AG08395 (cell line): ENCODE measurements at regions not wholly inside any gene's neighbourhood (a gene's known extent, or its start where the extent isn't known, plus 50 kb on each side); places are given as distances from the start of the nearest gene placed in this dataset.
"Not testable (repeated sequence)": the region's sequence is repeated elsewhere in the genome, so short reads cannot be mapped to it uniquely, and the experiment has no call there.

ENCODE experiments used
- DNase-seq: peaks from one replicate; pipeline ENCODE4 v3.0.0; 2012; ENCODE audit warnings: mixed read lengths, low spot score

DNA sequence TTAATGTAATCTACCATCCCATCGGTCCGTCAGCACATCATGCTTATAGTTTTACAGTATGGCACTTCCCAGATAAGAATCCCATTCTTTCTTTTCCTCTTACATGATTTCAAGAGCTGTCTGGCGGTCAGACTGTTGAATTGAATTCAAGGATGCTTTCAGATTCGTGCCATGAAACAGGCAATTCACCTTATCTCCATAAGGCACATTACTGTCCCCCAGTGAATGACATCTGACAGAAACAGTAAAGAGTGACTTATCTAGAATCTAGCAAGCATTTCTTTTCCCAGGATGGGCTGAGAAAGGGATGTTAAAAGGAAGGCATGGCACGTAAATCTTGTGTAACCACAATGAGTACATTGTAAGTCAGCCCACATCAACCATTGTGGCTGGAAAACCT lies 61.1 kb upstream of the SEM1 start:
- no peak for DNase-seq

DNA sequence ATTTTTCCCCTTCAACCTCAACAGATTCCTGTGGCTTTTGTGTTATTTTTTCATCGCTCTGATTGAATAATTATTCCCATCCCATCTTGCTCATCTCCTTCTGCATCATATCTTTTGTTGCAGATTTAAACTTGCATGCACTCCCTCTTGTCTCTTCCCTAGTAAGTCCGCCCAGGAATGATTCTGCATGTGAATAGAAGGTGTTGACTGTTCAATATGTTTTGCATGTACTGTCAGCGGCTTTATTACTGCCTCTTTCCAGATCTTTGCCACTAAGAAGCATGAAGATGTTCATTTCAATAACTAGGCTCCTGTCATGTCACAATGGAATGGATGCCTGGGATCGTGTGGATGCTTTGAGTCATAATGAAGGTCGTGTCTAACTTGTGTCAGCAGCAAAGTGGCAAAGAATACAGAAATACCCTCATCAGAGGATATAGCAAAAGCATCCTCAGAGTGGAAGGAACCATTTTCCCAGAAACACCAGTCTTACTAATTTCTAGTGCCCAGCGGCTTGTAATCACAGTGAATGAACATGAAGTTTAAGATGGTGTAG lies 62.6 kb upstream of the SEM1 start:
- DNase-seq: no peak

DNA sequence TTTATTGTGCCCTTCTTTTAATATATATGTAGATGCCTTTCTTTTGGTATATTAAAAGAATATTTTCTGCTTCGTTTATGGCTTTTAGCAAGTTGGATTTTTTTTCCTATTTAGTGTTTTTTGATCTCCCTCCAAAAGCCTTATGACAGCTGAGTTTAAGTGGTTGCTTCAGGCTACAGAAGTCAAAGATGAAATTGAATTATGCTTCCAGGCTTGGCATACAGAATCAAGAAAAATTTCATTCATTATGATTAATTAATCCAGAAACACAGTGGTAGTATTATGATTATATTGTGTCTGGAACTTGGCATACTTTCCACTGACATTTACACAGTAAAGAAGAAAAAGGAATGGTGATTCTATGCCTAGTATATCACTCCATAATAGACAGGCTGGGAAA lies 63.8 kb upstream of the SEM1 start:
- DNase-seq: no peak

DNA sequence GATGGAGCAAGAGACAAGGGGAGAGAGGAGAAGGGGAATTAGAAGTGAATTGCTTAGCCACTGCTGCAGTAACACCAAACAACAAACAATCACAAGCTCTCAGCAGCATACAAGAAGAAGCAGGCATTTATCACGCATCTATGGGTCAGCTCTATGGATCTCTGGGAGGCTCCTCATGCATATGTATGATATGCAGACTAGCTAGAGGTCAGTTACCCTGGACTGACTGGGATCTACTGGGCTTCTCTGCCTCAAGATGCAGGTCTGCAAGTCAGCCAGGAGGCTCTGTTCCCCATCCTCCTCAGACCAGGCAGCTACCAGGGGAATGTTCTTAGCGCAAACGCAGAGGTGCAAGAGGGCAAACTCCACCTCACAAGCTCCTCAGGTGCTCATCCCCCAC lies 64.7 kb upstream of the SEM1 start:
- DNase-seq: no peak

DNA sequence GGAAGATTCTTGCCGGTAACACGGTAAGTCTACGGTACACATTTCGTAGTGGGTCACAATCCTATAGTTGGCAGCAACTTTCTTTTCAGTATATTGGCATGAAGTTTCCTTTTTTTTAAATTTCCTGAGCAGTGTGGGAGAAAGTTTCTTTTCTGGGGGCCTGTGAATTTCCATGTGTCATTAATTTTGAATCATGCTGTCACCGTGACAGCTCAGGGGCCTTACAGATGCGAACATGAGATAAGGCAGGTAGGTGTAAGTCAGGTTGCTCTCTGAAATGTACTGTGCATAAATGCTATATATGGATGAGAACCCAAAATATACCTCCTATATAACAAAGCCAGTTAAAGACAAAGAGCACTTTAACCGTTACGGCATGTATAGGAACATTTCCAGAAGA lies 65.4 kb upstream of the SEM1 start:
- no peak for DNase-seq

DNA sequence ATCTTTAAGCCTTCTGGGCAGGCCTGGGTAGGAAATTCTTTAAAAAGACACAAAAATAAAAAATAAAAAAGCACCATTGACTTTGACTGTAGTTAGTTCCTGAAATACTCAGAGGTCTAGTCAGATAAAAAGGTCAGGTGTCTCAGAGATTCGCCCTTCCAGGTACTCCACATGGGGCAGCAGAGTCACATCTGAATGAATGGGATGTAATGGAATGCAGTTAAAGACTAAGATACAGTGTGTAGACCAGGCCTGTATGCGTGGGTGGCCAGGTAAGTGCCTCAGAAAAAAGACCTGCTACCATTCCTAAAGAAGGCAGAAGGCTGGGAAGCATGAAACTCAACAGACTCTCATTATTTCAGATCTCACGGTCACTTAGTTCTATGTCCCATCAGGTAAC lies 68.6 kb upstream of the SEM1 start:
- no peak for DNase-seq

DNA sequence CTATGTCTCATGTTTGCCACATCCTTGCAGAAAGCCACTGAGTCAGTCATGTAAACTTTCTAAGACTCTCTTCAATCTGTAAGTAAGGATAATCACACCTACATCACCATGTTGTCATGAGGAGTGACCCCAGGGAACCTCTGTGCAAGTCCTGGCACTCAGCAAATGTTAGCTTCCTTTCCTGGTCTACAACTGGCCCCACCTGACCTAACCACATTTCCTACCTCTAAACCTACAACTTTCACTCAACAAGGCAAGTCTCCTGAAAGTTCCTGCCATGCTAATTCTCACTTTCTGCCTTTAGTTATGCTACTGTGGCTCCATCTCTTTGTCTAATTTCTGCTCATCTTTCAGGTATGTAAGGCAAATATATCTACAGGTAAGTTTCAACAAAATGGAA lies 72.3 kb upstream of the SEM1 start:
- no peak for DNase-seq

DNA sequence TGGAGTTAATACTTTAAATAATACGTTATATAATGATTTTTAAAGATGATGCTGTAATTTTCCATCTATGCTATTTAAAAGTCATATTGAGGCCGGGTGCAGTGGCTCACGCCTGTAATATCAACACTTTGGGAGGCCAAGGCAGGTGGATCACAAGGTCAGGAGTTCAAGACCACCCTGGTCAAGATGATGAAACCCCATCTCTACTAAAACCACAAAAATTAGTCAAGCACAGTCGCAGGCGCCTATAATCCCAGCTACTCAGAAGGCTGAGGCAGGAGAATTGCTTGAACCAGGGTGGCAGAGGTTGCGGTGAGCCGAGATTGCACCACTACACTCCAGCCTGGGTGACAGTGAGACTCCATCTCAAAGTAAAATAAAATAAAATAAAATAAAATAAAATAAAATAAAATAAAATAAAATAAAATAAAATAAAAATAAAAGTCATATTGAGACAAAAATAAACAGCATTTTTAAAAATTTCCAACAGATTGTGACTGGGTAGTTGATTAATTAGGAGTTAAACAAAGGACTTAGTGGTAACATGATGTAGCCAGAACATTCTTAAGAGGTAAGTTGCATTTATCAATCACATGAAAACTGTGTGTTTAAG lies 73.1 kb upstream of the SEM1 start:
- not testable (repeated sequence) for DNase-seq

DNA sequence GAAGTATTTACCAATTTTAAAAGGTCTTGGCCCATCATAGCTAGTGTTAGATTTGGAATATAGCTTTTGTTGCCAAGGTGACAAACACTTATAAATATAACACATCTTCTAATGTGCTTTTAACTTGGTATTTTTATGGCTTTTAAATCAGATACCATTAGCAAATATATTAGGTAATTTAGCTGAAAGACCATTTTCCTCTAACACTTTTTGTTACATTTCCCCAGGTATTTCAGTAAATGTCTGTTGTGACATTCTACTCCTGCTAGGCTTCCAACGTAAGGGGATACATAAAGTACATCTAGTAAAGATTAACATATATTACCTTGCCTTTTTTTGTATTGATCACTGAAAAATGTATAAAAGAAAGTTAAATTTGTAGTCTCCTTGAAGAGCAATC lies 75.0 kb upstream of the SEM1 start:
- no peak for DNase-seq

DNA sequence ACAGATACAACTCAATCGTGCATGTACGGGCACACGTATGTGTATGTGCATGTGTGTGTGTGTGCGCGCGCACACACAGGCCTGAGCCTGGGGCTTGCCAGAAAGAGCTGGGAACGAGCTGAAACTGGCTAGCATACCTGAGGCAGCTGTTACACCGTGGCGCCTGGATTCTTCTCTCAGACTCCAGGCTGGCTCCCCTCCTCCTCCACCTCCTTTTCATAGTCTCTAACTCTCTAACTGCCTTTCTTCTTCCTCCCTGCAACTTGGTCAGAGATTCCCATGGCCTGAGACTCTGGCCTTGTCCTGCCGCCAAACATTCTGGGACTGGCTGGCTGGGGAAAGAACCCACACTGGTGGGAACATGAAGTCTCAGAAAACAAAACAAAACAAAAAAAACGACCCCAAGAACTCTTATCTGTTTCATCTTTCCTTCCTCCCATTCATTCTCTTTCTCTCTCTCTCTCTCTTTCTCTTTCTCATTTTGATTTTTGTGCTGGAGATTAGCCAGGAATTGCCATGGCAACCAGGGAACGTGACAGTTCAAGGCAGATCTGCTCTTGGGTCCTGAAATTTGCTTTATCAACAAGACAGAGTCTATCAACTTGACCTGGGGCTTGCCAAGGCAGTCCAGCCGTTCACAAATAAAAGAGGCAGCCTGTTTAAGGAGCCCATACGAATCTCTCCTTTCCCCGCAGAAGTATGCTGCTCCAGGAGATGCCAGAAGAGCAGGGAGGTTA lies 76.8 kb upstream of the SEM1 start:
- DNase-seq: no peak

DNA sequence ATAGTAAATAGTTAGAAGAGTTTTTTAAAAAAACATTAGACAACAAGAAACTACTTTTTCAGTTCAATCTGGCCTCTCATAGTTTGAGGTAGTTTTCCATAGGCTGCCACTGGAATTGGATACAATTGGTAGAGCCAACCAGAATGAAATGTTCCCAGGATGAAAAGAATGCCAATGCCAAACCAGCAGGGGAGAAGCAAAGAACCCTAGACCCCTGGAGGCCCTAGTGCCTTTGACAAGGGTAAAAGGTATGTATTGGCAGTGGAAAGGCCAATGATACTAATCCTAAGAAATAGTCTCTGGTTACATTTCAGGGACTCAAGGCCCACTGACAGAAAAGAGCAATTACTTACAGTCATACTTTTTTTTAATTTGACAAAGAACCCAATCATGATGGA lies 77.4 kb upstream of the SEM1 start:
- DNase-seq: no peak

DNA sequence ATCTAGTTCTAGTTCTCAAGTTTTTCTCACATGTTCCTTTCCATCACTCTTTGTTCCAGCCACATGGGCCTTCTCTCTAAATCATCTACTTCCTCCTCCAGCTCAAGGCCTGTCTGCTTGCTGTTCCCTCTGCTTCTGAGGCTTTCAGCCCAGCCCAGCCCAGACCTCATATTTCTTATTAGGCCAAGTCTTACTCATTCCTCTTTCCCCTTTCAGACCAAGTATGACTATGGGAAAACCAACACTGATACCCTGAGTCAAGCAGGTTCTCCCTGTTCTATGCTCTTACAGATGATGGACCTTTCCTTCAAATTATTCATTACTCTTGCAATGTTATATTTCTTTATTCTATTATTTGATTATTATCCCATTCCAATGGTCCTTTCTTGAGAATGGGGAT lies 80.3 kb upstream of the SEM1 start:
- no peak for DNase-seq

DNA sequence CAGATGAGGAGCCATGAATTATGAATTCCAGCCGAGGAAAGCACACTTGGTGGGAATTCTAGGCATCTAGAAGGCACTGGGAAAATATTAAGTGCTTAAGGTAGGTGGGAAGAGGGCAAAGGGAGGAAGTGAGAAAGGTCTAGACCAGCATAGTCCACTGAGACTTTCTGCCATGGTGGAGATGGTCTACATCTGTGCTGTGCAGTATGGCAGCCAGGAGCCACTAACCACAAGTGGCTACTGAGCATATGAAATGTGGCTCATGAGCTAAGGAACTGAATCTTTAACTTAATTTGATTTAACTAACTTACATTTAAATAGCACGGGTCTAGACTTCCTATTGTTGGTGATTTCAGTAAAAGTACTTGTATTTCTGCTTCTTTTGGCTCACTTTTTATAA lies 82.5 kb upstream of the SEM1 start:
- DNase-seq: no peak

DNA sequence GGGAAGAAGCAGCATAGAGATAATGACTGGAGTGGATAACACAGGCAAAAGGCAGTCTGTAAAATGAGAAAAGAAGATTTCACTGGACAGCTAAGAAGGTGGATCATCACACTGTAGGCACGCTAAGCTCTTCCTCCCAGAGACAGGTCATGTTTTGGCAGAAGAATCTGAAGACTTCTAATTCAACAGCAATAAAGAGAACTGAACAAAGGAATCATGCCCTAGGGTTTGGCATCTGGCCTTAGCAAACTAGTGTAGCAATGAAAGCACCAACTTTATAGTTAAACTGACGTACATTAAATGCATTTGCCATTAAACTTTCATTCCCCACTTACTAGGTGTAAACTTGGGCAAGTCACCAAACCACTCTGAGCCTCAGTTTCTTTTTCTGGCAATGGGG lies 84.4 kb upstream of the SEM1 start:
- no peak for DNase-seq

DNA sequence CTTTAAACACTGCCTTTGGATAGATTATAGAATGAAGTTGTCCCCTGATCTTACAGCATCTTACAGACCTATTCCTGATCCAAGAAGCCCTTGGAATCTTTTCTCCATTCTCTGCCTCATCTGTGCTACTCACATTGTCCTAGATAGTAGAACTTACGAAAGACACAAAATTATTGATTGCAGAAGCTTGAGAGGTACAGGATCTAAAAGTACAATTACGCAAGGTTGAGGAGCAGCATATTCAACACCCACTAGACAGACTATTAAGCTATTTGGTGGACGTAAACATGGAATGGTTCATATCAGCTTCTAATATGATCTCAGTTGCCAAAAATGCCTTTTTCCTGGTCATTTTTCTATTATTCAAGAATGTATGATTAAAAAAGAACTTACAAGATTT lies 90.5 kb upstream of the SEM1 start:
- DNase-seq: no peak

DNA sequence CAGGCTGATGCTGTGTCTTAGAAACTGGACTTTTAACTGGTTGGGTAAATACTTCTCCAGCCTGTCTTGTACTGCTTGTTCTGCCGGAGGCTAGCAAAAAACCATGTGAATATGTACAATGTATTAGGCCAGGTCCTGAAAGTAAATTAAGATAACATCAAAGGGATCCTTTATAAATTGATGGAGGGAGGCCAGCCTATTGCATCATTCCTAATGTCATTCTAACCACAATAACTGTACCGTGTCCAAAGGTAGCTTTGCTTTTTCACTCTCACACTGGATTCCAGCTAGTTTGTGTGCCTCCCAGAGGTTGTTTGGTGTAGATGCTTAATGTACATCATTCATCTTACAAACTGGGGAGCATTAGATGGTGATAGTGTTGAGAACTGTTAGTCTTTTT lies 91.2 kb upstream of the SEM1 start:
- DNase-seq: no peak

DNA sequence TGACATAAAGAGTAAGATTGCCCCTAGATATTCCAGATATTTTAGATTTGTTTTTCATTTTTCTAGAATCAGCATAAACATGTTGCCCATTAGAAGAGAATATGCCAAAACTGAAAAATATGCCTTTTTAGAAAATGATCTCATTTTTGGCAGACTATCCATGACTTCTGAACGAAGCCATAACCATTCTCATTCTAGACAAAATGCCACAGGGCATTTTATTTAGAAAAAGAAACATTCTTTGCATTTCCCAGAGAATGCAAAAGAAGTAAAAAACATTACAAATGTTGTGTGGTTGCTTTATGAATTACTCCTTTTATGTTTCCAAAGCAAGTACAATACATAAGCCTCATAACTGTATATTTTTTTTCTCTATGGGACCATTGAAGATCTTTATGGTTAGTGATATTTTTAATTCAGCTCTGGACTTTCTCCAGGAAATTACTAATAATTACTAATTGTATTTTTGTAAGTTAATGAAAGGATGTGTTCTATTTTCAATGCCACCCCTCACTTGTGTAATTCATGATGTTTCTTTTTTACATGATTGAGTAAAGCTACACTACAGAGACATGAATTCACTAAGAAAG lies 109.6 kb upstream of the SEM1 start:
- DNase-seq: no peak

DNA sequence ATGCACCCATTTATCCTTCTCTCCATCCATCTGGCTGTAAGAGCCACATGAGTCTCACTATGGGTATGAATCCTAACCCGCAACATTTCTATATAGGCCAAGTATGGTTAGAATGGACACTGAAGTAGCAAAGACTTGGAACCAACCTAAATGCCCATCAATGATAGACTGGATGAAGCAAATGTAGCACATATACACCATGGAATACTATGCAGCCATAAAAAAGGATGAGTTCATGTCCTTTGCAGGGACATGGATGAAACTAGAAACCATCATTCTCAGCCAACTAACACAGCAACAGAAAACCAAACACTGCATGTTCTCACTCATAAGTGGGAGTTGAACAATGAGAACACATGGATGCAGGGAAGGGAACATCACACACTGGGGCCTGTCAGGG lies 111.5 kb upstream of the SEM1 start:
- DNase-seq: not testable (repeated sequence)

DNA sequence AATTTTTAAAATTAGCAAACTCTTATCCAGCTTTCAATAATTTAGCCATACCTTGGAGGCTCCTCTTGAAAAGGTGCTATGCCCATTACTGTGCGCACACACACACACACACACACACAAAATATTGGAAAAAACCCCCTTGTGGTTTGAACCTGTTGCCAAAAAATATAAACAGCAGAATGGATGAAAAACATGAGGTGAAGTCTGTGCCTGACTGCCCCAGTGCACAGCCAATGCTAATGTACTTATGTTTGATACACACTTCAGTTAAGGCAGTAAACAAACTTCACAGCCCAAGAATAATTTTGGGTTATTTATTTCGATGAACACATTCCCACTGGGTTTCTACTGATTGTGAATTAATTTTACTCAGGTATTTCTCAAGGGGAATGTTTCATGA lies 113.2 kb upstream of the SEM1 start:
- no peak for DNase-seq

DNA sequence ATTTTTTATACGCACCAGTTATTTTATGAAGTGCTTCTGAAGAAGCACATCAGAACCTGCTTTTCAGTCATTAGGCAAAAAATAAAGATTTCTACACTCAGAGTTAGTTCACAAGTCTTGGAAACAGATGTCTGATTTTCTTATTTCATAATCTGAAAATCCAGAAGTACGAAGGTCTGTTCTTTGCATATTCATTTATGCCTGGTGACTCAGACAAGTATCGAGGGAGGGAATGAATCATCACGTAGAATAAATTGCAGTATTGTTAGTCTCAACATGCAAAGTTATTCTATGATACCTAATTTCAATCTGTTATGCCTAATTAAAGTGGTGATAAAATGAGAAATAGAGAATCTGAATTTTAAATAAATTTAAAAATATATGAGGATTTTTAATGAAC lies 113.6 kb upstream of the SEM1 start:
- DNase-seq: no peak

DNA sequence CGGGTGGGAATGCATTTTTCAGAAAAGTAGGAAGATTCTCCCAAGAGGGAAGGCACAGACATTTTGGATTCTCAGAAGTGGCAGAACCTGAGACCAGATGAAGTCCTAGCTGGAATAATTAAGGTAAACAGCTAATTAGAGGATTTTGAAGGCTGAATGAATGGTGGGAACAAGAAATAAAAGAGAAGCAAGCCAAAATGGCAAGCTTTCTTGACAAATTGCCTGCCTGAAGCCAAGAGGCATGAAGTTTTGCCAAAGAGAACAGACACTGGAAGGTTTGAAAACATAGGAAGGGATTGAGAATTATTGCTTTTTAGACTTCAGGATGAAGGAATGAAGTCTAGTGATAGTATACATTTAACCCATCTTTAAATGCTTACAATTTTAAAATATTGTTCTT lies 115.0 kb upstream of the SEM1 start:
- DNase-seq: no peak

DNA sequence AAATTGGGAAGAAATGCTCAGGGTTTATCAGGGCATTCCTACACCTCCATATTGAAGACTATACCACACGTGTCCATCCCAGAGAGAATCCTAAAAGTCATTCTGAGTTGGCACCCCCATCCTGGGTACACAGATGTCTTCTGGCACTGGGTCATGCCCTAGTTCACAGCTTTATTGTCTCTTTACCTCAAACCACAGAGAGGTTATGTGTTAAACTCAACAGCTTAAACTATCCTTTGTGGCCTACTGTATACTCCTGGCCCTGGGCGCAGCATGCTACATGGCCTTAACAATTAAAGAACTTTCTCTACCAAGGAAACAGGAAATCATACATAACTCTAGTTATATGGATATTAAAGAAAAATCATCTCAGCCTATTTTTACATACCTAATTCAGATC lies 115.6 kb upstream of the SEM1 start:
- DNase-seq: no peak

DNA sequence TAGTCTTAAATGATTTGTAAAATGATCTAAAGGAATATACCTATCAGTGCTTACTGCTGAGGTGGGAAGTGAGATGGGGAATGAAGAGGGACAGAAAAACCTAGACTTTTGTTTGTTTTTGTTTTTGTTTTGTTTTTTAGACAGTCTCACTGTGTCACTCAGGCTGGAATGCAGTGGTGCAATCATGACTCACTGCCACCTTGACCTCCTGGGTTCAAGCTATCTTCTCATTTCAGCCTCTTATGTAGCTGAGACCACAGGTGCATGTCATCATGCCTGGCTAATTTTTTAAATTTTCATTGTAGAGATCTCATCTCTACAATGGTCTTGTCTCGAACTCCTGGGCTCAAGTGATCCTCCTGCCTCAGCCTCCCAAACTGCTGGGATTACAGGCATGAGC lies 116.4 kb upstream of the SEM1 start:
- no peak for DNase-seq

DNA sequence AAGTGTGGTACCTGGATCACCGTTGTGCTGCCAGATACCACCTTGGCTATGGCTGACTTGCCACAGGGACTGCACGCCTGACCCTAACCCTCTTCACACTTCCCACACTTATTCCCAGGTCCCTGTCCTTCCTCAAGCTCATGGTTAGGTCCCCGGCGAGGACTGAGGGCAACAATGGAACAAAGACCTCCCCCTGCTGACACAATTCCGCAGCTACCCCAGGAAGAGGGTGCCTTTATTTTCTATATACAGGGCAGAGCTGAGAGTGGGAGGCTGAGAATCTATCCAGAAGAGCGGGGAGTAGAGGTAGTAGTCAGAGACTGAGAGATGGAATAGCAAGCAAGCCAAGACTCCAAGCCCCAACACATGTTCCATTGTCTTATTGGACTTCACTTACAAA lies 118.1 kb upstream of the SEM1 start:
- DNase-seq: no peak
